Endodermal cell (in vitro differentiated cells): ENCODE measurements at regions not wholly inside any gene's neighbourhood (a gene's known extent, or its start where the extent isn't known, plus 50 kb on each side); places are given as distances from the start of the nearest gene placed in this dataset.

Experiments used
- DNase-seq: peaks from one replicate; pipeline ENCODE4 v3.0.0-alpha.2; 2017
- H3K27ac ChIP-seq: 2 replicates; pipeline ENCODE4 v1.5.1; 2013; ENCODE audit warnings: mild to moderate bottlenecking, low read depth, low read length, moderate library complexity
- H3K27me3 ChIP-seq: 2 replicates; pipeline ENCODE4 v1.6.1; 2013; ENCODE audit warnings: mild to moderate bottlenecking, low read length, moderate library complexity; ENCODE audit not compliant: insufficient read depth, control insufficient read depth, poor library complexity, severe bottlenecking
- H3K36me3 ChIP-seq: 2 replicates; pipeline ENCODE4 v1.7.0; 2013; ENCODE audit warnings: mild to moderate bottlenecking, low read length, moderate library complexity; ENCODE audit not compliant: control insufficient read depth, insufficient read depth
- H3K4me1 ChIP-seq: one replicate; pipeline ENCODE4 v1.7.0; 2013; ENCODE audit warnings: low read length; ENCODE audit not compliant: control insufficient read depth, insufficient read depth
- H3K4me3 ChIP-seq: 2 replicates; pipeline ENCODE4 v1.5.1; 2013; ENCODE audit warnings: mild to moderate bottlenecking, low read length, moderate library complexity
- H3K9ac ChIP-seq: 2 replicates; pipeline ENCODE4 v1.6.1; 2013; ENCODE audit warnings: mild to moderate bottlenecking, low read length, moderate library complexity; ENCODE audit not compliant: poor library complexity, severe bottlenecking; ENCODE audit errors: extremely low read depth
- H3K9me3 ChIP-seq: 2 replicates; pipeline ENCODE4 v1.6.1; 2013; ENCODE audit warnings: mild to moderate bottlenecking, low read length, moderate library complexity; ENCODE audit not compliant: control insufficient read depth
- H3K27ac Mint-ChIP-seq: 2 replicates; pipeline ENCODE4 v1.8.0; 2020; ENCODE audit warnings: mixed read lengths
- H3K27me3 Mint-ChIP-seq: 2 replicates; pipeline ENCODE4 v1.8.0; 2021; ENCODE audit warnings: mild to moderate bottlenecking, mixed read lengths; ENCODE audit not compliant: insufficient read depth
- H3K36me3 Mint-ChIP-seq: 2 replicates; pipeline ENCODE4 v1.8.0; 2020; ENCODE audit warnings: low read depth, mixed read lengths
- H3K4me1 Mint-ChIP-seq: 2 replicates; pipeline ENCODE4 v1.8.0; 2020; ENCODE audit warnings: mixed read lengths
- H3K4me3 Mint-ChIP-seq: 2 replicates; pipeline ENCODE4 v1.8.0; 2020; ENCODE audit warnings: mild to moderate bottlenecking, moderate library complexity, mixed read lengths
- H3K9me3 Mint-ChIP-seq: 2 replicates; pipeline ENCODE4 v1.8.0; 2020; ENCODE audit warnings: mild to moderate bottlenecking, mixed read lengths
- CTCF ChIP-seq: fragments of 200-600 bp; sonication (generic); conservative IDR thresholded peaks from 2 replicates; pipeline ENCODE4 v1.5.0; 2021; ENCODE audit warnings: antibody characterized with exemption, mild to moderate bottlenecking
- WGBS, 2 experiments: methylation state at CpG; one replicate each; pipeline versions ENCODE4 v1.1.5 to v1.1.7; 2013; ENCODE audit warnings: missing lambda C conversion rate in 2 of 2, mixed read lengths in 1 of 2; ENCODE audit not compliant: insufficient coverage in 1 of 2, insufficient read length in 1 of 2; 5-methylcytosine and 5-hydroxymethylcytosine counted together

GRCh38 chr3:115323380-115323779, 176.3 kb upstream of the ZBTB20 start:
- 94 to 96% methylated on average over 2 of the region's 2 CpGs for WGBS, 2 experiments
- Mint-ChIP-seq H3K36me3 (peaks cover under 1% of the 10 kb centered on the region), H3K4me1 (peaks cover 50% of the 10 kb centered on the region), H3K9me3 (peaks cover 5% of the 10 kb centered on the region), H3K27ac (no peak overlapping the region), H3K4me3 (no peak overlapping the region), H3K27me3 (no peaks in the 10 kb centered on the region)
- no peak for TF ChIP-seq CTCF
- Histone ChIP-seq H3K27me3 (no peaks in the 10 kb centered on the region), H3K27ac (no peak overlapping the region), H3K36me3 (no peaks in the 10 kb centered on the region), H3K9ac (no peak overlapping the region), H3K4me1 (peaks cover 13% of the 10 kb centered on the region), H3K9me3 (no peaks in the 10 kb centered on the region), H3K4me3 (no peak overlapping the region)
- no peak for DNase-seq

- Mint-ChIP-seq H3K4me3 (no peak overlapping the region), H3K36me3 (no peaks in the 10 kb centered on the region), H3K27me3 (no peaks in the 10 kb centered on the region), H3K9me3 (no peaks in the 10 kb centered on the region), H3K27ac (no peak overlapping the region), H3K4me1 (peaks cover 45% of the 10 kb centered on the region)
- H3K9me3 ChIP-seq, result no peaks in the 10 kb centered on the region
- H3K36me3 ChIP-seq, result no peaks in the 10 kb centered on the region
- no peak for TF ChIP-seq CTCF
- DNase-seq, result no peak
- H3K4me3 ChIP-seq, result no peak overlapping the region
- 63% methylated on average over 1 of the region's 1 CpG; no CpG with 5 or more reads in 1 of the 2 experiments for WGBS, 2 experiments
- no peaks in the 10 kb centered on the region for H3K27me3 ChIP-seq
- H3K27ac ChIP-seq, result no peak overlapping the region
- no peak overlapping the region for H3K9ac ChIP-seq
- peaks cover 13% of the 10 kb centered on the region for H3K4me1 ChIP-seq
Observed at GRCh38 chr3:115324056-115324455, 177.0 kb upstream of the ZBTB20 start.

- 20 to 24% methylated on average over 2 of the region's 2 CpGs for WGBS, 2 experiments
- Mint-ChIP-seq H3K4me1 (peaks cover 35% of the 10 kb centered on the region), H3K4me3 (no peak overlapping the region), H3K27me3 (no peaks in the 10 kb centered on the region), H3K36me3 (no peaks in the 10 kb centered on the region), H3K27ac (no peak overlapping the region), H3K9me3 (no peaks in the 10 kb centered on the region)
- peak; percentile 90 for DNase-seq
- H3K27me3 ChIP-seq, result no peaks in the 10 kb centered on the region
- TF ChIP-seq CTCF, result no peak
- H3K4me3 ChIP-seq, result no peak overlapping the region
- no peak overlapping the region for H3K9ac ChIP-seq
- no peak overlapping the region for H3K27ac ChIP-seq
- H3K9me3 ChIP-seq, result no peaks in the 10 kb centered on the region
- H3K4me1 ChIP-seq, result peaks cover 10% of the 10 kb centered on the region
- H3K36me3 ChIP-seq, result no peaks in the 10 kb centered on the region
Observed at GRCh38 chr3:115325539-115325938, 178.5 kb upstream of the ZBTB20 start.
